Activated CD4-positive, alpha-beta T cell treated with anti-CD3 and anti-CD28 coated beads for 36 hours (primary cell): ENCODE measurements at regions not wholly inside any gene's neighbourhood (a gene's known extent, or its start where the extent isn't known, plus 50 kb on each side); places are given as distances from the start of the nearest gene placed in this dataset.

ENCODE experiments used
- ATAC-seq: fragments of 200-7000 bp; cut with Tn5 transposase; one replicate; pipeline ENCODE4 v1.10.0; 2021; ENCODE audit warnings: mild to moderate bottlenecking, moderate library complexity
- CTCF ChIA-PET: fragments of 350-600 bp; sonication (Branson Sonifier 250); formaldehyde crosslinking; loops from one replicate; lab custom pipeline; 2021; ENCODE audit warnings: antibody characterized with exemption; lab: Charles Lee
- POLR2A ChIA-PET: fragments of 350-600 bp; sonication (Branson Sonifier 250); formaldehyde crosslinking; loops from one replicate; lab custom pipeline; 2021; ENCODE audit warnings: antibody characterized with exemption, inconsistent platforms; lab: Charles Lee
- DNase-seq: peaks from one replicate; pipeline ENCODE4 v3.0.0-alpha.2; 2020
- H3K27ac Mint-ChIP-seq: one replicate; pipeline ENCODE4 v1.8.0; 2021; ENCODE audit warnings: mixed read lengths
- H3K27me3 Mint-ChIP-seq: one replicate; pipeline ENCODE4 v1.8.0; 2021; ENCODE audit warnings: mixed read lengths
- H3K36me3 Mint-ChIP-seq: one replicate; pipeline ENCODE4 v1.8.0; 2021; ENCODE audit warnings: low read depth, mixed read lengths
- H3K4me1 Mint-ChIP-seq: one replicate; pipeline ENCODE4 v1.8.0; 2021; ENCODE audit warnings: mixed read lengths
- H3K4me3 Mint-ChIP-seq: one replicate; pipeline ENCODE4 v1.8.0; 2021; ENCODE audit warnings: mild to moderate bottlenecking, moderate library complexity, mixed read lengths
- H3K9me3 Mint-ChIP-seq: one replicate; pipeline ENCODE4 v1.8.0; 2021; ENCODE audit warnings: low read depth, mixed read lengths
- intact Hi-C, 2 experiments: fragments of 100-400 bp; cut with DNase I in 1 of 2; cut with micrococcal nuclease in 1 of 2; formaldehyde crosslinking; loops; one replicate each; pipeline versions ENCODE4 v1.14.2 to v1.15.1; 2022 to 2024; cut with DNase I, micrococcal nuclease

DNA sequence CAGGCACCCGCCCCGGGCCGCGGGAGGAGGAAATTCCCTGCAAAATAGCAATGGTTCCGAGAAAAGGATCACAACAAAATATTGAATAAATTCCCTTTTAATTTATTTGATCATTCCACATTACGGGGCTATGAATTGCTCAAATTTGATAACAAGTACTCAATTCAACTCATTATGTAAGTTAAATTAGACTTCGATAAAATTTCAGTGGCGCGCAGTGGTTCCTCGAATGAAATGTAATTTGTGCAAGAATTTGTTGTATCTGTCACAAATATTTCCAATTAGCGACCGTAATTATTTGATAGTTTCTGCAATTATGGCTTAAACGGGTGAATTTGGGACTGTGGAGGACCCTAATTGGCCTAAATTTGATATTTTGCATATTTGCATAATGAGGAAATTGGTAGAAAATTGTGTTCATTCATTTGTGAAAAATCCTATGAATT lies 76.0 kb upstream of the TBCA start:
- Mint-ChIP-seq H3K27me3 (peaks cover 41% of the 10 kb centered on the region), H3K9me3 (no peaks in the 10 kb centered on the region), H3K36me3 (peaks cover 3% of the 10 kb centered on the region), H3K4me1 (peaks cover 15% of the 10 kb centered on the region), H3K27ac (peak overlapping the region; percentile 8), H3K4me3 (peak overlapping the region; percentile 63)
- ChIA-PET CTCF (interaction anchor here (1.2 kb wide), 1 partner anchor 25 kb away, joined by 3 read pairs; no protein-coding TSS in a partner anchor), POLR2A (no interaction called here)
- ATAC-seq, result no peak
- intact Hi-C loops, result loop anchor here in 1 of 2 experiments (5.0 kb wide), 1 partner anchor 75 kb away; the partner anchor contains the start of gene TBCA
- DNase-seq, result no peak

DNA sequence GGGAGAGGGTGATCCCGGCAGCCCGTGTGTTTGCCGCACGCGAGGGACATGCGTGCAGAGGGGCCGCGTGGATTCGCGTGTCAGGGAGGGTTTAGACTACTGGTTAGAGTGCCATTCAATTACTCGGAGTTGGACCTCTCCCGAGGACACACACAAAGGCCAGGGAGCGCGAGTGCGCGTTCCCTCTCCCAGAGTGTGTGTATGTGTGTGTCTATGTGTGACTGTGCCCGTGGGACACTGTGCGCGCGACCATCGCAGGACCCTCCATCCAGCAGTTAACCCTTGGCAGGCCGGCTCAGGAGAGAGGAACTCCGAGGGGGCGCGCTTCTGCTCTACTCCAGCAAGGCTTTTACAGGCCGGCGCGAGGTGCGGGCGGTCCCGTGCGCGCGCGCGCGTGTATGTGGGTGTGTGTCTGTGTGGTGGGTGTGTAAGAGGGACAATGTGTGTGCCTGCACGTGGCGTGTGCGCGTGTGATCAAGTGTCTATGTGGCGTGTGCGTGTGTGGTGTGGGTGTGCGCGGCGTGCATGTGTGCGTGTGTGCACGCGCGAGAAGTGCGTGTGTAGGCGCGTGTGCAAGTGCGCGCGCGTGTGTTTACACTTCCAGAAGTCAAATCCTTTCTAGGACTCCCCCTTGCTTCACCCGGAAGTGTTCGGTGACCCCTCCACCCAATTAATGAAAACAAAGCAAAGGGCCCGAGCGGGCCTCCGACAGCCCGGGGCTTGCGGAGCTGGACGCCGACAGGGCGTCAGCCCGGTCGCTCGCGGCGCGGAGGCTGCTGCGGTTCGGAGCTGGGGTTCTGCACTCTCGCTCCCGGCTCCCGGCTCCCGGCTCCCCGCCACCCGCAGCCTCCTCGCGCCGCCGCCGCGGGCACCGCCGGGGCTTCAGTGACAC lies 75.3 kb upstream of the TBCA start:
- Mint-ChIP-seq H3K36me3 (peaks cover 3% of the 10 kb centered on the region), H3K4me3 (peak overlapping the region; percentile 63), H3K27me3 (peaks cover 44% of the 10 kb centered on the region), H3K27ac (peak overlapping the region; percentile 17), H3K4me1 (peaks cover 15% of the 10 kb centered on the region), H3K9me3 (no peaks in the 10 kb centered on the region)
- ChIA-PET POLR2A (no interaction called here), CTCF (no interaction called here)
- ATAC-seq (peak; percentile 35), DNase-seq (peak; percentile 33)
- intact Hi-C loops, result loop anchor here in 1 of 2 experiments (5.0 kb wide), 1 partner anchor 74 kb away; the partner anchor contains the start of gene TBCA

DNA sequence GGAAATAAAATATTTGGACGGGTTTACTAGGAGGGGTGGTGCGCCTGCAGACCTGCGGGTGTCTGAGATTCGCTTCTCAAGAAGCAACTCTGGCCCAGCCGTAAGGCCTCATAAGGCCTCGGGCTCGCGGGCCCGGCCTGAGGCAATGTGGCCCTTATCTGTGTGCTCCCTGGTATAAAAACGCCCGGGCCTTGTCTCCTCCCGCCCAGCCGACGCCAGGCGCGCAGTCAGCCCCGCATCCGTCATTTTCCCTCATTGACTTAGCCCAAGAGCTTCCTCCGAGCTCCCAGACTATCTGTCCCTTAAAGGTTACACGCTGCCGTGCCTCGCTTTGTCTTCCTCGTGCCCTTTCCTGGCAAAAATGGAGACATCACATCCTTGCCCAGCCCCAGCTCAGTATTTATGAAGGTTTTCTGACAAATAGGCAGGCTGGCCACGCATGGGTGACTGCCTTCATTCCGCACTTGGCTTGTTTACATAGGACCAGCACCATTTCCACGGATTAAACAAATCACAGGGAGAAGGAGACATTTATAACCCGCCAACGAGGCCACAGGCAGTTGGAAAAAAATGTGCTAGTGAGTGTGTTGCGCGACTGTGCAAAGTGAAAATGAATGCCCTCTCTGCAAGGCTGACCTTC lies 74.5 kb upstream of the TBCA start:
- Mint-ChIP-seq H3K27ac (no peak overlapping the region), H3K4me1 (peaks cover 15% of the 10 kb centered on the region), H3K36me3 (peaks cover 3% of the 10 kb centered on the region), H3K27me3 (peaks cover 41% of the 10 kb centered on the region), H3K9me3 (no peaks in the 10 kb centered on the region), H3K4me3 (peak overlapping the region; percentile 63)
- ChIA-PET POLR2A (no interaction called here), CTCF (no interaction called here)
- DNase-seq (no peak), ATAC-seq (no peak)
- intact Hi-C loops, result loop anchor here in 1 of 2 experiments (5.0 kb wide), 1 partner anchor 73 kb away; the partner anchor contains the start of gene TBCA

DNA sequence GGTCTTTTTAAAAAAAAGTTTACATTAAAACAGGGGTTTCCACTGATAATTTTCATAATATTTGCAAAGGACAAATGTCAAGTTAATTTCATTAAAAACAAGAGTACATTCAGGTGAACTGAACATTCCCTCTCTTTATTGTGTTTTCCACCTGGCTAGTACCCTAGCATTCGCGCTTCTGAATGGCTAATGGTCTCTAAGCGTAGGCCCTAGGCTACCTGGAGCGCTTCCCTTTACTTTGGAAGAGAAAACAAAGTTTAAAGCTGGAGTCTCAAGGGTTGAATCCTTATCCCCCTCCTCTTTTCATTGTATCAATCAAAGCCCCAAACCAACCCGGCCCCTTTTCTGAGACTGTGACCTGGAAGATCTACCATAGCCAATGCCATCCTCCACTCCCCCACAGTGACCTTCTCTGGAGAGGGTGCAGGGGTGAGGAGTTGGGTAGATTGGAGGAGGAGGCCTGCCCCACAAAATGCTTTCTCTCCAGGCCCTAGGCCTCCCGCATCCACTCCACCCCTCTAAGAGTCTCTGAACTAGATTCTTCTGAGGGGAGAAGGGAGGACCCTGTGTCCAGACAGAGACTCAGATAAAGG lies 73.3 kb upstream of the TBCA start:
- Mint-ChIP-seq H3K4me3 (no peak overlapping the region), H3K36me3 (peaks cover 3% of the 10 kb centered on the region), H3K27me3 (peaks cover 45% of the 10 kb centered on the region), H3K27ac (no peak overlapping the region), H3K4me1 (peaks cover 18% of the 10 kb centered on the region), H3K9me3 (no peaks in the 10 kb centered on the region)
- no peak for ATAC-seq
- CTCF ChIA-PET, result interaction anchor here (0.7 kb wide), 1 partner anchor 203 kb away, joined by 3 read pairs; no protein-coding TSS in a partner anchor
- no peak for DNase-seq
- POLR2A ChIA-PET, result no interaction called here
- intact Hi-C loops, result loop anchor here (5.0 kb wide), 1 partner anchor 207 kb away; no protein-coding TSS in a partner anchor

DNA sequence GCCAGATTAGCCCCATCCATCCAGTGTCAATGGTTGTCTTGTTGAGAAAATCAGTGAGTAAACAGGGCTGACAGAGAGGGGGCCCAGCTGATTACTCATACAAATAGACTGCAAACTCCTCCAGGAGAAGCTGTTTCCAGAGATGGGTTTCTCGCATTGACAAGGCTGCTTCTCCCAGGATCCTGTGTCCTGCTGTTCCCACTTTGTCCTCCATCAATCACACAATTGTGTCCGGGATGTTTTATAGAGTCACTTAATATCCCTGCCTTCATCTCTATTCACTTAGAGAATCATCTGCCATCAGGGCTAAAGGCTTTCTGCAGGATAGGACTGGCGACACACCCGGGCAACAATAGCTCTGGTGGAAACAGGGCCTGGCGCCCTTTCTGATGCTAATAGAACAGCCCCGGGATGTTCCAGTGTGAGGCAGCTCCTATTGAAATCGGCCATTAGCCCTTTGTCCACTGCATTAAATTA lies 71.7 kb upstream of the TBCA start:
- DNase-seq, result no peak
- Mint-ChIP-seq H3K27me3 (peaks cover 44% of the 10 kb centered on the region), H3K9me3 (no peaks in the 10 kb centered on the region), H3K27ac (no peak overlapping the region), H3K36me3 (peaks cover 3% of the 10 kb centered on the region), H3K4me1 (peaks cover 18% of the 10 kb centered on the region), H3K4me3 (no peak overlapping the region)
- ATAC-seq, result no peak
- ChIA-PET POLR2A (no interaction called here), CTCF (interaction anchor here (0.6 kb wide), 1 partner anchor 1141 kb away, joined by 4 read pairs; no protein-coding TSS in a partner anchor)
- intact Hi-C loops, result loop anchor here (5.0 kb wide), 1 partner anchor 206 kb away; no protein-coding TSS in a partner anchor

DNA sequence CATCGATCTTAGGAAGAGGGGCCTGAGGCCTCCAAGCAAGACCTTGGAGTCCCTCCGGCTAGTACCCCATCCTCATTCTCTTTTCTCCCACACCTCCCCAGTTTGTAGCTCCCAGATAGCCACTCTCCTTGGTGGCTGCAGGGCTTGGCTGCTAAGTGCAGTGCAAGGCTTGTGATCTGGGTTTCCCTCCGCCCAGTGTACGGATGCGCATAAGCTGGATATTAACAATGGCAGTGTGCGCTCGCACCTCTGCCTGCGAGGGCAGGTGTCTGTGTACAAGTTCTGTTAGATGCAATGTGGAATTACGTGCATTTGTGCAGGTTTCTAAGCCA lies 71.0 kb upstream of the TBCA start:
- ChIA-PET POLR2A (no interaction called here), CTCF (interaction anchor here (0.6 kb wide), 1 partner anchor 1142 kb away, joined by 4 read pairs; no protein-coding TSS in a partner anchor)
- H3K4me3 Mint-ChIP-seq, result no peak overlapping the region
- H3K27me3 Mint-ChIP-seq, result peaks cover 41% of the 10 kb centered on the region
- intact Hi-C loops, result loop anchor here (5.0 kb wide), 1 partner anchor 205 kb away; no protein-coding TSS in a partner anchor
- H3K9me3 Mint-ChIP-seq, result no peaks in the 10 kb centered on the region
- ATAC-seq, result no peak
- no peak overlapping the region for H3K27ac Mint-ChIP-seq
- no peak for DNase-seq
- peaks cover 3% of the 10 kb centered on the region for H3K36me3 Mint-ChIP-seq
- peaks cover 13% of the 10 kb centered on the region for H3K4me1 Mint-ChIP-seq

DNA sequence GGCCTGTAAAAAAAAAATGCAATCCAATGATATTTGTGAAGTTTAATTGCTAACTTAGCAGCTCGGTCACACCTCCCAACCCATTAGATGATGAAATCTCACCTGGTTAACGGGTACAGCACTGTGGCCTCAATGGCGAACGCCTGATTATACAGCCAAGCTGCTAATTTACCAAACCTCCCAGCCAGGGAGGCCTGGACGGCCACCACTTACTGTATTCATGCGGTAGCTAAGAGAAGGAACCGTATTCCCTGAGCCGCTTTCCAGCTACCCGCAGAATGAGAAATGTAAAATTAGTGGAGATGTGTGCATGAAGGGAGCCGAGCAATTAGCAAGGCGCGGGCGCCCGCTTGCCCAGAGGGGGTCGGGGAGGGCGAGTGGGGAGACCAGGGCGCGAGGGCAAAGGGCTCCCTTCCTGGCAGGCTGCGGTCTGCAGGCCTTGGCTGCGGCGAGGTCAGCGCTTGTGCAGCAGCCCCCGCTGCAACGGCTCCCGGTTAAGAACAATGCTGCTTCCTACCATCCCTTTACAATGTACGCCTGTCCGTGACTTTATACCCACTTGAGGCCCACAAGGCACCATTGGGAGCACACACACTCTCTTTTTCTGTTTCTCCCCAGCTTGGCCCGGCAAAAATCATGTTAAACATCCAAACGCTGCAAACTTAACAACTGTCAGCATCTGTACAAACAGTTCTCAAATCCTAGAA lies 70.4 kb upstream of the TBCA start:
- ATAC-seq (no peak), DNase-seq (no peak)
- no peak overlapping the region for H3K27ac Mint-ChIP-seq
- no peak overlapping the region for H3K4me3 Mint-ChIP-seq
- POLR2A ChIA-PET, result no interaction called here
- H3K4me1 Mint-ChIP-seq, result peaks cover 12% of the 10 kb centered on the region
- peaks cover 42% of the 10 kb centered on the region for H3K27me3 Mint-ChIP-seq
- no peaks in the 10 kb centered on the region for H3K9me3 Mint-ChIP-seq
- H3K36me3 Mint-ChIP-seq, result peaks cover 3% of the 10 kb centered on the region
- intact Hi-C loops, result loop anchor here (5.0 kb wide), 1 partner anchor 204 kb away; no protein-coding TSS in a partner anchor
- CTCF ChIA-PET, result no interaction called here

DNA sequence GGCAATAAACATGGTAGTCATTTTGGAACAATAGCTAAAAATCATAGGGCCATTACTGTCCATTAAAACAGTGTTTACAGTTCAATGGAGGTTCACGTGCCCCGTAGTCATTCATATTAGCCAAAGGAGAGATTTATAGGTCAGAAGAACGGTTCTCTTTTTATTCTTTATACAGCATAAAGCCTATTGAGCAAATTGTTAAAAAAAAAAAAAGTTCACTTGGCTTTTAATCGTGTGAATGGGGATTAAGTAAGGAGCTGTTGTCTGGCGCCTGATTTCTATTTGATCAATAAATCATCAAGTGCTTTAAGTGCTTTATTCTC lies 69.1 kb upstream of the TBCA start:
- DNase-seq (no peak), ATAC-seq (no peak)
- intact Hi-C loops, result loop anchor here (5.0 kb wide), 1 partner anchor 203 kb away; no protein-coding TSS in a partner anchor
- Mint-ChIP-seq H3K9me3 (no peaks in the 10 kb centered on the region), H3K27me3 (peaks cover 32% of the 10 kb centered on the region), H3K4me3 (peak overlapping the region; percentile 47), H3K27ac (no peak overlapping the region), H3K36me3 (no peaks in the 10 kb centered on the region), H3K4me1 (peaks cover 6% of the 10 kb centered on the region)
- CTCF ChIA-PET, result interaction anchor here (0.6 to 1.2 kb wide), 3 partner anchors 146 to 467 kb away, joined by 3 to 4 read pairs (median 4); no protein-coding TSS in a partner anchor
- POLR2A ChIA-PET, result no interaction called here

DNA sequence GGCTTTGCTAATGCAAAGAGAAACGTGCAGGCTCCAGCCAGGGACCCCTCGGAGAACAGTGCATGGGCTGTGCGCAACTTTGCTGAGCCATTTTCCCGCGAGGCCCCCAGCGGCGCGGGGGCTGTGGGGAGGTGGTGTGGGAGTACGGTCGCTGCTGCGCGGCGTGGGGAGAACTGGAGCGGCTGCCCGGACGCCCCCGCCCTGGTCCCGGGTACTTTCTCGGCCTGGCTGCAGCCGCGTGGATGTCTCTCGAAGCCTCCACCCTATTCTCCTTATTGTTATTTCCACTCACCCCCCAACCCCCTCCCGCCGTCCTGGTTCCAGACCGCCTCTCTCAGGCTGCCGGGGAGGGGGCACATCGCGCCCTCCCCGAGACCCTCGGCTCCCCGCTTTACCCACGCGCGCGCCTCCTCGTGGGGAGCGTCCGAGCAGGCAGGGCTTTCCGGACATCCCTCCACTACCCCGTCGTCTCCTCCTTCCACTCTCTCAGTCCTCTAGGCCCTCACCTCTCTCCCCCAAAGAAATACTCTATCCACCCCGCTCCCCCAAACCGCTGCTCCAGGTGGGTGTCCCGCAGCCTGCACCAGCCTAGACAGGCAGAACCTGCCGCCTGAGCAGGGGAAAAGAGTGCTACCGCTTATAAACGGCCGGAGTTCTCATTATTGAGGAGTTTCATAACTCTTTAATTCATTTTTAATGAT lies 68.6 kb upstream of the TBCA start:
- DNase-seq (no peak), ATAC-seq (no peak)
- Mint-ChIP-seq H3K4me3 (peak overlapping the region; percentile 47), H3K4me1 (peaks cover 6% of the 10 kb centered on the region), H3K27ac (no peak overlapping the region), H3K36me3 (no peaks in the 10 kb centered on the region), H3K27me3 (peaks cover 28% of the 10 kb centered on the region), H3K9me3 (no peaks in the 10 kb centered on the region)
- ChIA-PET POLR2A (no interaction called here), CTCF (interaction anchor here (0.7 to 1.2 kb wide), 2 partner anchors 184 to 466 kb away, joined by 3 to 4 read pairs; no protein-coding TSS in a partner anchor)
- intact Hi-C loops, result loop anchor here (5.0 kb wide), 1 partner anchor 202 kb away; no protein-coding TSS in a partner anchor

DNA sequence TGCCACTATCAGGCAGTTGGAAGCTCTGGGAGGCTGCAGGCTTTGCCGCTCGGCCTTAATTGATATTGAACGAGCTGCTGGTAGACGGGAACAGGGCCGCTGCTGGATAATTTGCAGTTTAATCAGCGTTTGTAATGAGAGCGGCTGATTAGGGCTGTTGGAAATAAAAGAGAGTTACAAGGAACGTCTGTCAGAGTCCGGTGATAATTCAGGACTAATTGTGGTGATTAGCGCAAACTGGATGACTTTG lies 68.2 kb upstream of the TBCA start:
- H3K9me3 Mint-ChIP-seq, result no peaks in the 10 kb centered on the region
- peaks cover 6% of the 10 kb centered on the region for H3K4me1 Mint-ChIP-seq
- H3K4me3 Mint-ChIP-seq, result peak overlapping the region; percentile 47
- DNase-seq, result no peak
- intact Hi-C loops, result no loop called here
- ChIA-PET CTCF (interaction anchor here (0.6 kb wide), 1 partner anchor 1289 kb away, joined by 3 read pairs; no protein-coding TSS in a partner anchor), POLR2A (no interaction called here)
- no peaks in the 10 kb centered on the region for H3K36me3 Mint-ChIP-seq
- H3K27ac Mint-ChIP-seq, result no peak overlapping the region
- H3K27me3 Mint-ChIP-seq, result peaks cover 27% of the 10 kb centered on the region
- ATAC-seq, result no peak
